Smooth muscle cell (in vitro differentiated cells): ENCODE measurements at regions not wholly inside any gene's neighbourhood (a gene's known extent, or its start where the extent isn't known, plus 50 kb on each side); places are given as distances from the start of the nearest gene placed in this dataset.
"Not testable (repeated sequence)": the region's sequence is repeated elsewhere in the genome, so short reads cannot be mapped to it uniquely, and the experiment has no call there.

Source experiments
- DNase-seq: peaks from one replicate; lab custom pipeline; 2025; ENCODE audit not compliant: unreplicated experiment; lab: John Stamatoyannopoulos, UW
- H2AFZ ChIP-seq: fragments of 200-600 bp; sonication (generic); 2 replicates; pipeline ENCODE4 v1.6.0; 2016; ENCODE audit warnings: antibody characterized with exemption, low read depth, mild to moderate bottlenecking
- H3F3A ChIP-seq: fragments of 200-600 bp; sonication (generic); 2 replicates; pipeline ENCODE4 v1.6.0; 2017; ENCODE audit warnings: antibody characterized with exemption, low read depth
- H3K27ac ChIP-seq: fragments of 200-600 bp; sonication (generic); 2 replicates; pipeline ENCODE4 v1.5.1; 2016; ENCODE audit warnings: low read depth, mild to moderate bottlenecking
- H3K27me3 ChIP-seq: fragments of 200-600 bp; sonication (generic); 2 replicates; pipeline ENCODE4 v1.6.1; 2016; ENCODE audit warnings: low read depth, mild to moderate bottlenecking
- H3K36me3 ChIP-seq: fragments of 200-600 bp; sonication (generic); 2 replicates; pipeline ENCODE4 v1.5.1; 2016; ENCODE audit warnings: low read depth
- H3K4me1 ChIP-seq: fragments of 200-600 bp; sonication (generic); 2 replicates; pipeline ENCODE4 v1.5.1; 2016; ENCODE audit warnings: low read depth
- H3K4me2 ChIP-seq: fragments of 200-600 bp; sonication (generic); 2 replicates; pipeline ENCODE4 v1.6.0; 2016; ENCODE audit warnings: mild to moderate bottlenecking
- H3K4me3 ChIP-seq: fragments of 200-600 bp; sonication (generic); 2 replicates; pipeline ENCODE4 v1.5.1; 2016; ENCODE audit warnings: mild to moderate bottlenecking
- H3K79me2 ChIP-seq: fragments of 200-600 bp; sonication (generic); 2 replicates; pipeline ENCODE4 v1.6.0; 2016; ENCODE audit warnings: low read depth, mild to moderate bottlenecking
- H3K9ac ChIP-seq: fragments of 200-600 bp; sonication (generic); 2 replicates; pipeline ENCODE4 v1.6.0; 2016; ENCODE audit warnings: low read depth
- H3K9me3 ChIP-seq: fragments of 200-600 bp; sonication (generic); replicated peaks from 2 replicates; pipeline ENCODE4 v1.5.1; 2016; ENCODE audit warnings: low read depth
- H4K20me1 ChIP-seq: fragments of 200-600 bp; sonication (generic); 2 replicates; pipeline ENCODE4 v1.6.0; 2016; ENCODE audit warnings: low read depth
- CTCF ChIP-seq: fragments of 200-600 bp; sonication (generic); IDR thresholded peaks from 2 replicates; pipeline ENCODE4 v1.5.1; 2017; ENCODE audit warnings: borderline replicate concordance, mild to moderate bottlenecking, antibody characterized with exemption; ENCODE audit not compliant: insufficient read depth, poor library complexity, severe bottlenecking
- WGBS: methylation state at CpG from one replicate; pipeline ENCODE4 v1.1.7; 2016; ENCODE audit warnings: low lambda C conversion rate; 5-methylcytosine and 5-hydroxymethylcytosine counted together

- WGBS: 82% methylated on average over 4 of the region's 4 CpGs
Observed at GRCh38 chr15:19956124-19956796, 585.3 kb downstream of the GOLGA6L6 start.

GRCh38 chr15:19944261-19944888 is 597.2 kb downstream of the GOLGA6L6 start:
- no peak for DNase-seq
- 92% methylated on average over 30 of the region's 70 CpGs for WGBS

More at GRCh38 chr15:19956124-19956796, 585.3 kb downstream of the GOLGA6L6 start:
- no peak for DNase-seq
- Histone ChIP-seq H4K20me1 (no peaks in the 10 kb centered on the region), H3K36me3 (no peaks in the 10 kb centered on the region), H3K9ac (no peak overlapping the region), H3K27ac (no peak overlapping the region), H3K79me2 (no peaks in the 10 kb centered on the region), H3K4me3 (no peak overlapping the region), H3K4me2 (no peak overlapping the region), H3F3A (no peaks in the 10 kb centered on the region), H3K27me3 (no peaks in the 10 kb centered on the region), H2AFZ (no peak overlapping the region), H3K4me1 (no peaks in the 10 kb centered on the region), H3K9me3 (no peaks in the 10 kb centered on the region)
- no peak for TF ChIP-seq CTCF

GRCh38 chr15:19943515-19943914 is 598.1 kb downstream of the GOLGA6L6 start:
- peaks cover 10% of the 10 kb centered on the region for H3K9me3 ChIP-seq
- H3K9ac ChIP-seq: no peak overlapping the region
- no peaks in the 10 kb centered on the region for H3K27me3 ChIP-seq
- no peak overlapping the region for H2AFZ ChIP-seq
- no peak for TF ChIP-seq CTCF
- DNase-seq: no peak
- no peaks in the 10 kb centered on the region for H4K20me1 ChIP-seq
- no peak overlapping the region for H3K4me2 ChIP-seq
- no peak overlapping the region for H3K4me3 ChIP-seq
- H3K79me2 ChIP-seq: no peaks in the 10 kb centered on the region
- 100% methylated on average over 7 of the region's 51 CpGs for WGBS
- no peaks in the 10 kb centered on the region for H3K36me3 ChIP-seq
- H3F3A ChIP-seq: no peaks in the 10 kb centered on the region
- H3K4me1 ChIP-seq: no peaks in the 10 kb centered on the region
- no peak overlapping the region for H3K27ac ChIP-seq

More at GRCh38 chr15:19944261-19944888, 597.2 kb downstream of the GOLGA6L6 start:
- H3K4me2 ChIP-seq: no peak overlapping the region
- H4K20me1 ChIP-seq: no peaks in the 10 kb centered on the region
- no peak overlapping the region for H3K27ac ChIP-seq
- no peaks in the 10 kb centered on the region for H3K4me1 ChIP-seq
- H3K9me3 ChIP-seq: peaks cover 10% of the 10 kb centered on the region
- no peaks in the 10 kb centered on the region for H3K79me2 ChIP-seq
- no peak overlapping the region for H3K4me3 ChIP-seq
- no peak overlapping the region for H2AFZ ChIP-seq
- no peak overlapping the region for H3K9ac ChIP-seq
- H3K27me3 ChIP-seq: no peaks in the 10 kb centered on the region
- H3K36me3 ChIP-seq: no peaks in the 10 kb centered on the region
- no peaks in the 10 kb centered on the region for H3F3A ChIP-seq
- no peak for TF ChIP-seq CTCF

GRCh38 chr15:19903281-19903680 is 638.3 kb downstream of the GOLGA6L6 start:
- not testable (repeated sequence) for H3K36me3 ChIP-seq, H4K20me1 ChIP-seq, H3K79me2 ChIP-seq, H3F3A ChIP-seq, H3K27ac ChIP-seq, H2AFZ ChIP-seq, H3K4me3 ChIP-seq, H3K9ac ChIP-seq, H3K27me3 ChIP-seq, DNase-seq, H3K9me3 ChIP-seq, H3K4me1 ChIP-seq, H3K4me2 ChIP-seq
- WGBS: 58% methylated on average over 1 of the region's 1 CpG

- H3K27ac ChIP-seq, H3F3A ChIP-seq, H3K27me3 ChIP-seq, H3K4me2 ChIP-seq, H4K20me1 ChIP-seq, H3K9me3 ChIP-seq, H3K9ac ChIP-seq, H3K79me2 ChIP-seq, H3K4me3 ChIP-seq, DNase-seq, H3K36me3 ChIP-seq, H3K4me1 ChIP-seq, H2AFZ ChIP-seq: not testable (repeated sequence)
- WGBS: 52% methylated on average over 1 of the region's 1 CpG
Observed at GRCh38 chr15:19902388-19902787, 639.2 kb downstream of the GOLGA6L6 start.

- DNase-seq, H3K27me3 ChIP-seq, H3K79me2 ChIP-seq, H3F3A ChIP-seq, H3K36me3 ChIP-seq, H3K9ac ChIP-seq, H3K27ac ChIP-seq, H4K20me1 ChIP-seq, H3K4me3 ChIP-seq, H3K4me2 ChIP-seq, H3K4me1 ChIP-seq, H2AFZ ChIP-seq, H3K9me3 ChIP-seq: not testable (repeated sequence)
- WGBS: 66% methylated on average over 4 of the region's 4 CpGs
Observed at GRCh38 chr15:19901414-19901813, 640.2 kb downstream of the GOLGA6L6 start.
